DMS53 (cell line): ENCODE measurements at regions not wholly inside any gene's neighbourhood (a gene's known extent, or its start where the extent isn't known, plus 50 kb on each side); places are given as distances from the start of the nearest gene placed in this dataset.
"Not testable (repeated sequence)": the region's sequence is repeated elsewhere in the genome, so short reads cannot be mapped to it uniquely, and the experiment has no call there.

ENCODE experiments used
- DNase-seq: peaks from one replicate; lab custom pipeline; 2025; lab: John Stamatoyannopoulos, UW

- not testable (repeated sequence) for DNase-seq
These were observed 180.8 kb upstream of the GALNT15 start for GRCh38 chr3:15993660-15994059.

DNA sequence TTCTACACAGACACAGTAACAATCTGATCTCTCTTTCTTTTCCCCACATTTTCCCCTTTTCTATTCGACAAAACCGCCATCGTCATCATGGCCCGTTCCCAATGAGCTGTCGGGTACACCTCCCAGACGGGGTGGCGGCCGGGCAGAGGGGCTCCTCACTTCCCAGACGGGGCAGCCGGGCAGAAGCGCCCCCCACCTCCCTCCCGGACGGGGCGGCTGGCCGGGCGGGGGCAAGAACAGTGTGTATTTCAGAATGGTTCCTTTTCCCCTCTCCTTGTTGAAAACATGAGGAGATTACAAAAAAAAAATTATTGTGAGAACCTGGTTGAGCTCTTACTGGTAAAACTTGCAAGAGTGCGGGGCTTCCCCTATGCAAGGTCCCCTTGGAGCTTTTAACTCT lies 178.0 kb upstream of the GALNT15 start:
- DNase-seq, result not testable (repeated sequence)

DNA sequence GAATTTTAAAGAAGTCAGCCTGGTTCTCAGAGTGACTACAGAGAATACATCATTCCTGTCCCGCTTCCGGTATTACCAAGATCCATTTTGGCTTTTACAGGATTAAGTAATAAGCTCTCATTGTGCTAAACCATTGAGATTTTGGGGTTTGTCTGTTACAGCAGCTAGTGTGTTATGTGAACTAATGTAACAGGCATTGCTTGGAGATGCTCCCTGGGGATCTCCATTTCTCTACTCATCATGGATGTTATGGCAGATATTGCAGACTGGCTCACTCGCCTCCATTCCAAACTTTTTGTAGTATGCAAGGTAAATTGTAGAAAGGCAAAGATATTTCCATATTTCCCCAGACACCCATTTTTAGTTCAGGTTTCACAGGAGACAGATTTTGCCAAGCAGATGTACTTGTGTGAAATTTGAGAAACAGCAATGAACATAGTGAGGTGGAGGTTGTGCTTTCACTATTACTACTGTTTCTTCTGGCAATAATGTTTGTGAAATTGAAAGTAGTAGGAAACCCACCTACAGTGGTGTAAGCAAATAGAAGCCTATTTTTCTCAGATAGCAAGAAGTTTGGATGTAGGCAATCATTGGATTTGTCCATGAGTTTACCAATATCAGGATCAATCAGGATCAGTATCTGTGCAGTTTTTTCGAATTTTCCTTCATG lies 177.1 kb upstream of the GALNT15 start:
- no peak for DNase-seq

GRCh38 chr3:15998911-15999310 lies 175.6 kb upstream of the GALNT15 start:
- no peak for DNase-seq

DNA sequence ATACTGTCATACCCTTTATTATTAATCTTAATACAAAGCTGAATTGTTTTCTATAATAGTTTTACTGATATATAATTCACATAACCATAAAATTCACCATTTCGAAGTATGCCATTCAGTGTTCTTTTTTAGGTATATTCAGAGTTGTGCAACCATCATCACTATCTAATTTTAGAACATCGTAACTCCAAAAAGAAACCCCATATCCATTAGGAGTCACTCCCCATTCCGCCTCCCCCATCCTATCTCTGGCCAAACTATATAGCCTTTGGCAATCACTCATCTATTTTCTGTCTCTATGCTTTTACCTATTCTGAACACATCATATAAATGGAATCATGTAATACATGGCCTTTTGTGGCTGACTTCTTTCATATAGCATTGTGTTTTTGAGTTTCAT lies 169.7 kb upstream of the GALNT15 start:
- DNase-seq, result no peak

DNA sequence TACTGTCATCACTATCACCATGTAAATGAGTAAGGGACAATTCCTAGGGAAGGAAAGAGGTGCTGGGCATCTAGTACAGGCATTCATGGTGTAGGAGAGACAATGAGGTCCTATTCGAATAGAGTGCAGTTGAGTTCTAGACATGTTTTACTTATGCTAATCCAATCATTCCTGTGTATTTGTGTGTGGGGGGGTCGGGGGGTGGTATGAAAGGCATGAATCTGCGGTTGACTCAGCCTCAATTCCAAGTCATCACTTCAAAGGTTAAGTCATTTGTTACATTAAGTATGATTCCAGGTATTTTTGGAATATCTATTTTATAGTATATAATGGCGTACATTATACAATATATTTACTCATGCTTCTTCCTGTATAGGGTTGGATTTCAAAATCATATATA lies 163.1 kb upstream of the GALNT15 start:
- no peak for DNase-seq

GRCh38 chr3:16012086-16012485 lies 162.4 kb upstream of the GALNT15 start:
- DNase-seq, result no peak

DNA sequence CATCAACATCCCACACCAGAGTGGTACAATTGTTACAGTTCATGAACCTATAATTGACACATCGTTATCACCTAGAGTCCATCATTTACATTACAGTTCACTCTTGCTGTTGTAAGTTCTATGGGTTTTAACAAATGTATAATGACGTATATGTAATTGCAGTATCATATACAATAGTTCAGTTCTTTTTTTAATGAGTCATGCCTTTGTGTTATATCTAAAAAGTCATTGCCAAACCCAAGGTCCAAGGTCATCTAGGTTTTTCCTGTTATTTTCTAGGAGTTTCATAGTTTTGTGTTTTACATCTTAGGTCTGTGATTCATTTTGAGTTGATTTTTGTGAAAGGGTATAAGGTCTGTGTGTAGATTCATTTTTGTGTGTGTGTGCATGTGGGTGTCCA lies 160.9 kb upstream of the GALNT15 start:
- DNase-seq, result no peak

- DNase-seq, result not testable (repeated sequence)
These were observed 152.7 kb upstream of the GALNT15 start for GRCh38 chr3:16021801-16022200.

DNA sequence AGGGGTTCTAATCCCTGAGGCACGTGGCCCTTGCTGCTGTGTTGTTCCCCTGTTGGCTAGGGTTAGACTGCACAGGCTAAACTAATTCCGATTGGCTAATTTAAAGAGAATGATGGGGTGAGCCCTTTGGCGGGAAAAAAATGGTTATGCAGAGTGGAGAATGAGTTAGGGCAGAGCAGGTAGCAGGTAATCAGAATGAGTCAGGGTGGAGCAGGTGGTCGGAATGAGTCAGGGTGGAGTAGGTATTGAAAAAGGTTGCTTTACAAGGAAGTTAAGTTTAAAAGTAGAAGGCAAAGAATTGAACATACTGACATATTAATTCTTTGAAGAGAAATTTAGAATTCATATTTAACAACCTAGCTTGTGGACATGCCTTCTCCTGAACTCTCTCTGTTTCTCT lies 150.6 kb upstream of the GALNT15 start:
- not testable (repeated sequence) for DNase-seq

GRCh38 chr3:16024548-16024947 lies 149.9 kb upstream of the GALNT15 start:
- no peak for DNase-seq

DNA sequence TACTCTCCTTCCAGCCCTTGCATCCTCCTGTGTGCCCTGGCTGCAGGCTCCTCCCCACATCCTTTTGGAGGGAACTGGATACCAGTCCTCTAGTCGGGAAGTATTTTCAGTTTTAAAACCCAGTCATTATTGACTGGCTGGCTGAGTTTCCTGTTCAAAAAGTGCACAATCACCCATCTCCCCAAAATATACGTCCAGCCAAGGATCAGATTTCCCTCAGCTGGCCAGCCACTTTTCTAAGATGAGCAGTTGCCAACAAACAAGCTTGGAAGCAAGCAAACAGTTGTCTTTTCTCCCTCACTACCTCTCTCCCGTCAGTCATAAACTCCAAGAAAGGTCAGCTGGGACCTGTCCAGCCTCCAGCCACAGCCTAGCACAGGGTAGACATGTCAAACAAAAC lies 147.7 kb upstream of the GALNT15 start:
- DNase-seq, result no peak

DNA sequence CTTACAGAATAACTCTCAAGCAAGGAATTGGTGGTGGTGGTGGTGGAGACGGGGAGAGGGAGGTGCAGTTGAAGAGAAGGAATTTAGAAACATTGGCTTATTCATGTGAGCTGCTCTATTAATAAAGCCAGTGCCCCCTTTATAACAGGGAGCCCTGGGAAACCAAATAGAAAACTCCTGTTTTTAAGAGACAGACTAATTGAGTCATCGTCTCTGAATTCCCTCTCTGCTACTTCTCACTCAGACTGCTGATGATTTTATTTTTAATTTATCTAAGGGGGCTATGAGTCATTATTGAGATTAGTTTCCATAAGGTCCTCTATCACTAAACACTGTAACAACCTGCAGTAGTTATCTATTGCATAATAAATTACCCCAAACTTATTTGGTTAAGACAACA lies 145.9 kb upstream of the GALNT15 start:
- DNase-seq, result no peak

DNA sequence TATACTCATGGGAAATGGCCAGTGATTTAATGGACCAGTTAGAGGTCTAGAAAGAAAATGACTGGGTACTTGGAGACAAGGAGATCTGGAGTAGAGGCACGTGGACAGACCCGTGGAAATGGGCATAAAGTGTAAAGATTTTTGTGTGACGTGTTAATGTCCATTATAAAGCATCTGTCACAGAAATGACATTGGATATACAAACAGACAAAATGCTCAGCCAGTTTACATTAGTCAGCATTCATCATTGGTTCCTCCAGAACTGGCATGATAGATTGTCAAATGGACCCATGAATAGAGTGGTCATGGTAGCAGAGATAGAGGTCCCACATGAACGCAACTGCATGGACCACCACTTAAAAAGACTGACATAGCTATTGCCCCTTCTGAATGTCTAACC lies 144.1 kb upstream of the GALNT15 start:
- DNase-seq, result no peak

- peak; percentile 41 for DNase-seq
These were observed 143.0 kb upstream of the GALNT15 start for GRCh38 chr3:16031434-16031833.

DNA sequence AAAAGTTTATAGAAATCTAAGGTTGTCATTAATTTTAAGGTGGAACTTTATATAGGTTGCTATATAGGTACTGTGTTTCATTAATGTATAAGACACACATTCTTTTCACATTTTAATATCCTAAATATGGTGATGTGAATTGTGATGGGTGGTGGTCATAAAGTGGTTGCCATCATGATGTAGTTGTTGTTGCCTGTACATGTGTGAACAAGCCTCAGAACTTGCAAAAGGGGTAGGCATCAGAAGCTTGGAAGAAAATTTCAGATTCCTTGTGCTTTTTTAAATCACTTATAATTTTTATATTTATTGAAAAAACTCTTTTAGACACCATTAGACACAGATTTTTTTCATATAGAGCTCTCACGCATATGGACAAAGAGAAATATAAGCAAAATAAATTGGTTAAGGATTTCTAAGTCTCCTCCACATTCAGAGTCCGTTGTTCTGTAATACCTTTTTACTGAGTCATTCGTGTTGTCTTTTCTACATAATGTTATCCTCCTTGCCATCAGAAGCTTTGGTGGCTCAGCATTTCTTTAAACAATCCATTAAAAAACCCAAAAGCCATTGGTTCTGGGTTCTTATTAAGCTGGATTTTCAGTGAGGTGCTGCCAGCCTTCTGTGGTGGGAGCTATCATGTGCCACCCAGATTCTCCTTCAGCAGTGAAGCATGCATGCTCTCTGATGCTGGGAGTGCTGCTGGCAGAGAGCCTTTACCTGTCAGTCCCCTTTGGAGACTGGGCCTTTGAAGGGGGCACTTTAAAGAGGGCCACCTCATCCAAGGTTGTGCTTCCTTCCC lies 140.4 kb upstream of the GALNT15 start:
- no peak for DNase-seq

- no peak for DNase-seq
These were observed 133.5 kb upstream of the GALNT15 start for GRCh38 chr3:16040991-16041390.

DNA sequence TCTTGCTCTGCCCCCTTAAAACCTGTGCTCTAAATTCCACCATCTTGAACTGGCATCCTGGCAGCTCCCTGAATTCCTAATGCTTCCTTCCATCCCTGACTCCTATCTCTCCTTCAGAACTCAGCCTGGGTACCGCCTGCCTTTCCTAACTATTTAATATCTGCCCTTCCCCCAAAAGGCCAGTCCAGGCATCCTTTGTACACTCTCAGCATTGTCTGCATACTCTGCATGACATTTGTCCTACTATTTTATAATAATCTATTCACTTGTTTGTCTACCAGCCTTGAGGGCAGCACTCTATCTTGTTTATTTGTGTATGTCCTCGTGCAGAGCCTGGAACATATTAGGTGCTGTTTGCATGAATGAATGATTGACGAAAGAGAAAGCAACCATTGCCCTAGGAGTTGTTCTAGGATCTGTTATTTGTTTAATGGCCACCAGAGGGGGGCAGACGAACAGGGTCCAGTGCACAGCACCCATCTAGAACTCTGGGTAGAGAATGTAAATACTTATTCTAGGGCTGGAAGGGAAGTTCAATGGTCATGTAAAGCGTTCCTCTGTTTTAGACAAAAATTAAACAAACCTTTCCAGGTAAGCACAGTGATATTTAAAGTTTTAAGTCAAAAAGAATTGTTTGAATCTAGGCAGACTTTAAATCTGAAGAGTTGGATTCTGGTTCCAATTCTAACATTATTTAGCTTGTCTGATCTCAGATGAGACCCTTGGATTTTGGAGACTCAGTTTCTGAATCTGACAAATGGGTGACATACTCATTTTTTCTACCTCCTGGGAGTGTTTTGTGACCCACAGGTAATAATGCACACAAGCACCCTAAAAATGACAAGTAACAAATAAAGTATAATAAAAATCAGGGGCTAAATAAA lies 125.8 kb upstream of the GALNT15 start:
- DNase-seq, result peak; percentile 69

- DNase-seq, result no peak
These were observed 123.6 kb upstream of the GALNT15 start for GRCh38 chr3:16050641-16051467.

DNA sequence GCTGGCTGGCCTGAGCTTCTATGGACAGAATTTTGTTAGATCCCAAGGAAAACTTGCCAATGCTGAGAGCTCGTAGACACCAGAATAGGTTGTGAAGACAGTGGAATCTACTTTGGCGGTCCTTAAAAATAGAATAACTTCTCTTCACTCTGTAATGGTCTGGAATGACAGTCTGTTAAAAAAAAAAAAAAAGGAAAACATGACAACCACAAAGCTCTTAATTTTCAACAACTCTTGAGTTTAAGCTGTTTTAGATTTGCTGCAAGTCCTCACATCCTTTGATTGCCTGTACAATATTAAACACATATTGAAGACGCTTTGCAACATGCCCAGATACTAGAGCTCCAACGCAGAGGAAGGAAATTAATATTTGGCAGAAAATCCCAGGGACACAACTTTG lies 122.8 kb upstream of the GALNT15 start:
- DNase-seq, result no peak

GRCh38 chr3:16052964-16053363 lies 121.5 kb upstream of the GALNT15 start:
- DNase-seq, result no peak

- no peak for DNase-seq
These were observed 120.7 kb upstream of the GALNT15 start for GRCh38 chr3:16053794-16054193.
